ENCODE measurements at regions not wholly inside any gene's neighbourhood (a gene's known extent, or its start where the extent isn't known, plus 50 kb on each side); places are given as distances from the start of the nearest gene placed in this dataset.
"Not testable (repeated sequence)": the region's sequence is repeated elsewhere in the genome, so short reads cannot be mapped to it uniquely, and the experiment has no call there.

GRCh38 chr10:60513281-60513680 is 123.6 kb upstream of the ANK3 start:
- DNase-seq (ENCODE audit: low spot score), result no peak

GRCh38 chr10:60511477-60512229 is 122.0 kb upstream of the ANK3 start:
- DNase-seq (ENCODE audit: low spot score), result no peak

GRCh38 chr10:60508831-60509230 is 119.2 kb upstream of the ANK3 start:
- no peak for DNase-seq (ENCODE audit: low spot score)

- no peak for DNase-seq (ENCODE audit: low spot score)
Measured at GRCh38 chr10:60508037-60508436, 118.4 kb upstream of the ANK3 start.

GRCh38 chr10:60502621-60503020 is 112.9 kb upstream of the ANK3 start:
- DNase-seq (ENCODE audit: low spot score), result no peak

GRCh38 chr10:60498985-60499384 is 109.3 kb upstream of the ANK3 start:
- DNase-seq (ENCODE audit: low spot score), result no peak

GRCh38 chr10:60497364-60497763 is 107.7 kb upstream of the ANK3 start:
- no peak for DNase-seq (ENCODE audit: low spot score)

GRCh38 chr10:60496181-60496580 is 106.5 kb upstream of the ANK3 start:
- DNase-seq (ENCODE audit: low spot score), result no peak

- DNase-seq (ENCODE audit: low spot score), result no peak
Measured at GRCh38 chr10:60495338-60496055, 105.8 kb upstream of the ANK3 start.

- DNase-seq (ENCODE audit: low spot score), result no peak
Measured at GRCh38 chr10:60494774-60495173, 105.1 kb upstream of the ANK3 start.

- DNase-seq (ENCODE audit: low spot score), result no peak
Measured at GRCh38 chr10:60491162-60491561, 101.5 kb upstream of the ANK3 start.

- no peak for DNase-seq (ENCODE audit: low spot score)
Measured at GRCh38 chr10:60490013-60490412, 100.3 kb upstream of the ANK3 start.

GRCh38 chr10:60488111-60488669 is 98.5 kb upstream of the ANK3 start:
- DNase-seq (ENCODE audit: low spot score), result no peak

GRCh38 chr10:60487543-60487942 is 97.9 kb upstream of the ANK3 start:
- no peak for DNase-seq (ENCODE audit: low spot score)

- DNase-seq (ENCODE audit: low spot score), result no peak
Measured at GRCh38 chr10:60485025-60485424, 95.3 kb upstream of the ANK3 start.

- DNase-seq (ENCODE audit: low spot score), result no peak
Measured at GRCh38 chr10:60480865-60481563, 91.3 kb upstream of the ANK3 start.

GRCh38 chr10:60479305-60480020 is 89.8 kb upstream of the ANK3 start:
- no peak for DNase-seq (ENCODE audit: low spot score)

- no peak for DNase-seq (ENCODE audit: low spot score)
Measured at GRCh38 chr10:60476451-60476850, 86.8 kb upstream of the ANK3 start.

- DNase-seq (ENCODE audit: low spot score), result no peak
Measured at GRCh38 chr10:60473557-60473956, 83.9 kb upstream of the ANK3 start.

- DNase-seq (ENCODE audit: low spot score), result no peak
Measured at GRCh38 chr10:60470091-60470490, 80.4 kb upstream of the ANK3 start.

- not testable (repeated sequence) for DNase-seq (ENCODE audit: low spot score)
Measured at GRCh38 chr10:60469147-60469546, 79.5 kb upstream of the ANK3 start.

- DNase-seq (ENCODE audit: low spot score), result no peak
Measured at GRCh38 chr10:60467202-60467546, 77.5 kb upstream of the ANK3 start.
